ENCODE measurements at regions not wholly inside any gene's neighbourhood (a gene's known extent, or its start where the extent isn't known, plus 50 kb on each side); places are given as distances from the start of the nearest gene placed in this dataset.

DNA sequence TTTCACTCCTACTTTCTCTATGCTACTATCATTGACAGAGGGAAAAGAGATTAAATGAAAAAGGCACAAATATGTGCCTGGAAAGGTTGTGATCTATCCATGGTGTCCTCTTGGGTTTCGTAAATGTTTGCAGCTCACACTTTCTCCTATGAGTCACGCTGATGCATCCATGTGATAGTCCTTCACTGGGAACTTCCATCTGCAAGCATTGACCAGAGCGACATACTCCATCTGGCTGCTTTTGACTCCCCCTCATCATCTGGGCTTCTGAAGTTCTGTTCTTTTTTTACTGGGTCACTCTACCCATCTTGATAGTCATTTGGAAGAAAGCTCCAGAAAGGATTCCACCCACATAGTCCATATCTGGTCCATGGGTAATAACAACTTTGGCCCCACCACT is 84.7 kb upstream of the NDST3 start:
- TF ChIP-seq EP300 (IDR thresholded peaks at IDR 0.05) (no peak), POLR2AphosphoS5 (IDR thresholded peaks at IDR 0.05) (no peak)

All from gastroesophageal sphincter (tissue), 2 donors.